GM12801 (cell line): ENCODE measurements at regions not wholly inside any gene's neighbourhood (a gene's known extent, or its start where the extent isn't known, plus 50 kb on each side); places are given as distances from the start of the nearest gene placed in this dataset.
A peak's percentile ranks its signal among the peaks of the same experiment; 100 is the strongest.

ENCODE experiments used
- TF ChIP-seq, protein P1 (sequence below): IDR thresholded peaks from one replicate; pipeline ENCODE4 v1.5.1; 2011; ENCODE audit warnings: control low read depth; ENCODE audit not compliant: insufficient read length; ENCODE audit errors: extremely low read depth

DNA sequence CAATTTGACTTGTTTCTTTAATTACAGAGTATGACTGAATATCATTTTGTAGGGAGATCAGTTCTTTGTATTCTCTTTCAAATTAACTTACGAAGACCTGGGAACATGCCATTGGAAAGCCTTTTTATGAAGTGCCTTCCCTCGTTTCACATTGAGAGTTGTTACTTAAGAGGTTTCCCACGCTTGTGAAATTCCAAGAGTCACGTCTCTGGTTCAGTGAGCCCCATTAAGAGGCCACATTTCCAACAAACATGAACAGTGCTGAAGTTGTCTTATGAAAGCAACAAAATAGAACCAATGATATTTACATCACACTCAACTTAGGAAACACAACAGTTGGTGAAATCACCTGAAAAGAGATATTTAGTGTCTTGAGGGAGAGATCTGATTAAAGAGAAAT is 334.1 kb downstream of the TOX3 start:
- TF ChIP-seq, protein P1, sequence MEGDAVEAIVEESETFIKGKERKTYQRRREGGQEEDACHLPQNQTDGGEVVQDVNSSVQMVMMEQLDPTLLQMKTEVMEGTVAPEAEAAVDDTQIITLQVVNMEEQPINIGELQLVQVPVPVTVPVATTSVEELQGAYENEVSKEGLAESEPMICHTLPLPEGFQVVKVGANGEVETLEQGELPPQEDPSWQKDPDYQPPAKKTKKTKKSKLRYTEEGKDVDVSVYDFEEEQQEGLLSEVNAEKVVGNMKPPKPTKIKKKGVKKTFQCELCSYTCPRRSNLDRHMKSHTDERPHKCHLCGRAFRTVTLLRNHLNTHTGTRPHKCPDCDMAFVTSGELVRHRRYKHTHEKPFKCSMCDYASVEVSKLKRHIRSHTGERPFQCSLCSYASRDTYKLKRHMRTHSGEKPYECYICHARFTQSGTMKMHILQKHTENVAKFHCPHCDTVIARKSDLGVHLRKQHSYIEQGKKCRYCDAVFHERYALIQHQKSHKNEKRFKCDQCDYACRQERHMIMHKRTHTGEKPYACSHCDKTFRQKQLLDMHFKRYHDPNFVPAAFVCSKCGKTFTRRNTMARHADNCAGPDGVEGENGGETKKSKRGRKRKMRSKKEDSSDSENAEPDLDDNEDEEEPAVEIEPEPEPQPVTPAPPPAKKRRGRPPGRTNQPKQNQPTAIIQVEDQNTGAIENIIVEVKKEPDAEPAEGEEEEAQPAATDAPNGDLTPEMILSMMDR, result no peak

DNA sequence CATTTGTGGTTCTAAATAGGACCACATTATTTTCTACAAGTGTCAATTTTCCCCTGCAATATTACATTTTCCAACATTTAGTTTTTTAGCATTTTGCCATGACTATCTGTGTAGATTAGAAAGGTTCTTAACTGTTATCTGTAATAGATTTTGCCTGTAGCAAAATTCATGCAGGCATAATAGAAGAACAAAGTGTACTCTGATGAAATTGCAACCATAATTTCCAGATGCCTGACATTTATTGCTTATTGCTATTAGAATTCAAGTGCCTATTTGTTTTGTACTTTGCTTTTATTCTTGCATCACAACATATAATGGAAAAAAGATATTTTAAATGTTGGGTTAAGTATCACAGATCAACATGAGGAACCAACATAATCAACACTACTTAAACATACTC is 337.7 kb downstream of the TOX3 start:
- TF ChIP-seq, protein P1, result no peak

DNA sequence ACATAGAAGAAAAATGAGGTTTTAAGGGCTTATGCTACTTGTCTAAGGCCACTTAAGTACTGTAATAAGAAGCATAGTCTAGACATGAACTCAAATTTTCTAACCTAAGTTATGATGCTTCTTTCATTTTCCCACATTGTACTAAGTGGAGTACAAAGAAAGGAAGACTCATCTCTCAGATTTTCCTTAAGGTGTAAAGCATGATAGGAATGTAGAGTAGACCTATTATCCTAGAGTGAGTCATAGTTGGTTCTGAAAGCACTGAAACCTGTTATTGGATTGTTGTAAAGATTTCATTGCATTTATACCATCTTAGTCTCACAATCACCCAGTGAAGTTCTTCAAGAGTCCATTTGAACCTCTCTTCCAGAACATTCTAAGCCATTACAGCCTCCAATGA is 343.8 kb downstream of the TOX3 start:
- TF ChIP-seq, protein P1, result no peak

DNA sequence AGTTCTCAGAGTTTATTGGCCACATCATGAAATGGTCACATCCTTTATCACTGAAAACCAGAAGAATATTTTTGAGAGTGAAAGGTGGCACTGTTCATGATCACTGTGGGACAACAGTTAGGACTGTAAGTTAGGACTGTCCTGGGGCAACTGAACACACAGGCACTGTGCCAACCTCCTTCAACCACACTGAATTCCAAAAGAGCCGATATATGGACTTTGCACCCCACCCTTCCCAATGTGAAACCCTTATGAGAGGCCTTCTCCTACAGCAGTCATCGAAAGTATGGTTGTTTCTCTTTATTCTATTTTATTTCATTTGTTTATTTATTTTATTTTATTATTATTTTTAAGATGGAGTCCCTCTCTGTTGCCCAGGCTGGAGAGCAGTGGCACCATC is 353.5 kb downstream of the TOX3 start:
- TF ChIP-seq, protein P1, result no peak

DNA sequence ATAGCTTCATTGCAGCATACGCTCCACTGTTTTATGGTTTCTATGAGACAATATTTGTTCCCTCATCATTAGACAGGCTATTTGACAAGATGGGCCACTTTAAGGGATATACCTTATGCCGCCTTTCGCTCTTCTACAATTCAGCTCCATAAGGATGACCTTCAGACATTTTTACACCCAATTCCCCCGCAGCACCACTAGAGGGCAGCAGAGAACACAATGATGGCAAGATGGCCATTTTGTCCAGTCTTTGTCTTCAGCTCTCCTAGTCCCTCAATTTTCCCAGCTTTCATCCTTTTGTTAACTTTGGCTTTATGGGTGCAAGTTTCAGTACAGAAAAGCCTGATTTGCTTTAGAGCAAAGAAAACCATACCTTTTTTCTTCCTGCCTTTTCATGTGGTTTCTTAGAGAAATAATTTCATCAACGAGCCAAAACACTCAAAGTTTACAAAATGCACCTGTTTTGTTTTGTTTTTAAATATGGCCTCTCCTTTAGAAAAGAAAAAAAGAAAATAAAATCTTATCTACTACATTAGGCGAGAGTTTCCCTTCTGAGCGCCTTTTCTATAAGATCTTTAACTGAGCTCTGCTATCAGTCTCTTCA is 355.3 kb downstream of the TOX3 start:
- TF ChIP-seq, protein P1, result peak; percentile 29

DNA sequence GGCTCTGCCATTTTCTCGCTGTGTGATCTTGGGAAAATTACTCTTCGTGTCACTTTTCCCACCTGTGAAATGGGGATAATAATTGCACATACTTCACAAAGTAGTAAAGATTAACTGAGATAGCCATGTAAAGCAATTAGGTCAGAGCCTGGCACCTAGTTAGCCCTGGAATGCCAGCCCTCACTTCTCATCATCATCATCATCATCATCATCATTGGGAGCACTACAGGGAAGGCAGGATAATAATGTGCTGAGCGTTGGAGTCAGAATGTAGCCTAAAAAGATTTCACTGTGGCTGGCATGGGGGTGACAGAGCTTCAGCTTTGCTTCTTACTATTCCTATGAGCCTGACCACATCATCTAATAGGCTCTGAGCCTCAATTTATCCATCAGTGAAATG is 362.6 kb downstream of the TOX3 start:
- TF ChIP-seq, protein P1, result no peak

DNA sequence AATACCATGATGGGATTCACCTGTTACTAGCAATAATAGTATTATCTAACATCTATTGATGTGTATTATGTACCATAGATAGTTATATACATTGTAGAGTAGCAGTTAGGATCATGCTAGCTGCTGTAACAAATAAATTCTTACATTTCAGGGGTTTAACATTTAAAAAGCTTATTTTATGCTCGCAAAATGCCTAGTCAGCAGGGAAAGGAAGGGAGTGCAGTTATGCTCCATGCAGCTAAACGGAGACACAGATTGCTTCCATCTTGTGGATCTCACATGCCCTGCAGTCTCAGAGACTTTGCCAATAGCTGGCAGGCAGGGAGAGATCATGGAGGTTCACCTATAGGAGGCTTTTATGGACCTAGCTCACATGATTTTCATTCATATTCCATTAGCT is 364.1 kb downstream of the TOX3 start:
- TF ChIP-seq, protein P1, result no peak
